Osteocyte (in vitro differentiated cells): ENCODE measurements at regions not wholly inside any gene's neighbourhood (a gene's known extent, or its start where the extent isn't known, plus 50 kb on each side); places are given as distances from the start of the nearest gene placed in this dataset.

ENCODE experiments used
- DNase-seq: peaks from one replicate; pipeline ENCODE4 v3.0.0; 2021; ENCODE audit warnings: mixed read lengths; ENCODE audit not compliant: unreplicated experiment; ENCODE audit errors: extremely low spot score
- H3K27ac Mint-ChIP-seq: one replicate; pipeline ENCODE4 v1.8.0; 2021; ENCODE audit warnings: mild to moderate bottlenecking, mixed read lengths; ENCODE audit not compliant: unreplicated experiment
- H3K27me3 Mint-ChIP-seq: one replicate; pipeline ENCODE4 v1.8.0; 2021; ENCODE audit warnings: mixed read lengths; ENCODE audit not compliant: unreplicated experiment
- H3K36me3 Mint-ChIP-seq: one replicate; pipeline ENCODE4 v1.8.0; 2021; ENCODE audit warnings: mixed read lengths; ENCODE audit not compliant: unreplicated experiment
- H3K4me1 Mint-ChIP-seq: one replicate; pipeline ENCODE4 v1.8.0; 2021; ENCODE audit warnings: mixed read lengths; ENCODE audit not compliant: unreplicated experiment
- H3K4me3 Mint-ChIP-seq: one replicate; pipeline ENCODE4 v1.8.0; 2021; ENCODE audit warnings: mild to moderate bottlenecking, moderate library complexity, mixed read lengths; ENCODE audit not compliant: unreplicated experiment
- H3K9me3 Mint-ChIP-seq: one replicate; pipeline ENCODE4 v1.8.0; 2021; ENCODE audit warnings: mixed read lengths; ENCODE audit not compliant: unreplicated experiment
- CTCF ChIP-seq: fragments of 200-600 bp; sonication (generic); IDR thresholded peaks from 2 replicates; pipeline ENCODE4 v1.5.0; 2021; ENCODE audit warnings: antibody characterized with exemption, mild to moderate bottlenecking, moderate library complexity

- Mint-ChIP-seq H3K4me1 (peaks cover under 1% of the 10 kb centered on the region), H3K27ac (no peak overlapping the region), H3K4me3 (no peak overlapping the region), H3K9me3 (no peaks in the 10 kb centered on the region), H3K27me3 (no peaks in the 10 kb centered on the region), H3K36me3 (no peaks in the 10 kb centered on the region)
- no peak for TF ChIP-seq CTCF
- no peak for DNase-seq
Observed at GRCh38 chr13:75092143-75092542, 389.8 kb downstream of the TBC1D4 start.

- no peak for DNase-seq
- Mint-ChIP-seq H3K4me1 (no peaks in the 10 kb centered on the region), H3K4me3 (no peak overlapping the region), H3K27me3 (no peaks in the 10 kb centered on the region), H3K36me3 (no peaks in the 10 kb centered on the region), H3K9me3 (no peaks in the 10 kb centered on the region), H3K27ac (no peak overlapping the region)
- TF ChIP-seq CTCF, result no peak
Observed at GRCh38 chr13:75091718-75092117, 390.3 kb downstream of the TBC1D4 start.

- no peak overlapping the region for H3K27ac Mint-ChIP-seq
- H3K36me3 Mint-ChIP-seq, result no peaks in the 10 kb centered on the region
- H3K9me3 Mint-ChIP-seq, result no peaks in the 10 kb centered on the region
- no peaks in the 10 kb centered on the region for H3K4me1 Mint-ChIP-seq
- no peak for DNase-seq
- H3K4me3 Mint-ChIP-seq, result no peak overlapping the region
- no peak for TF ChIP-seq CTCF
- no peaks in the 10 kb centered on the region for H3K27me3 Mint-ChIP-seq
Observed at GRCh38 chr13:75090872-75091615, 390.9 kb downstream of the TBC1D4 start.

- no peak for DNase-seq
- Mint-ChIP-seq H3K9me3 (no peaks in the 10 kb centered on the region), H3K27ac (no peak overlapping the region), H3K27me3 (no peaks in the 10 kb centered on the region), H3K36me3 (no peaks in the 10 kb centered on the region), H3K4me3 (no peak overlapping the region), H3K4me1 (no peaks in the 10 kb centered on the region)
- TF ChIP-seq CTCF, result no peak
Observed at GRCh38 chr13:75088915-75089314, 393.1 kb downstream of the TBC1D4 start.

GRCh38 chr13:75079226-75079625, 402.7 kb downstream of the TBC1D4 start:
- Mint-ChIP-seq H3K4me1 (peaks cover 5% of the 10 kb centered on the region), H3K9me3 (peaks cover 3% of the 10 kb centered on the region), H3K4me3 (no peak overlapping the region), H3K36me3 (peaks cover 1% of the 10 kb centered on the region), H3K27me3 (no peaks in the 10 kb centered on the region), H3K27ac (no peak overlapping the region)
- TF ChIP-seq CTCF, result no peak
- no peak for DNase-seq
